ENCODE measurements at regions not wholly inside any gene's neighbourhood (a gene's known extent, or its start where the extent isn't known, plus 50 kb on each side); places are given as distances from the start of the nearest gene placed in this dataset.

GRCh38 chr14:30077946-30078345 is 150.3 kb upstream of the PRKD1 start:
- DNase-seq, result no peak

DNA sequence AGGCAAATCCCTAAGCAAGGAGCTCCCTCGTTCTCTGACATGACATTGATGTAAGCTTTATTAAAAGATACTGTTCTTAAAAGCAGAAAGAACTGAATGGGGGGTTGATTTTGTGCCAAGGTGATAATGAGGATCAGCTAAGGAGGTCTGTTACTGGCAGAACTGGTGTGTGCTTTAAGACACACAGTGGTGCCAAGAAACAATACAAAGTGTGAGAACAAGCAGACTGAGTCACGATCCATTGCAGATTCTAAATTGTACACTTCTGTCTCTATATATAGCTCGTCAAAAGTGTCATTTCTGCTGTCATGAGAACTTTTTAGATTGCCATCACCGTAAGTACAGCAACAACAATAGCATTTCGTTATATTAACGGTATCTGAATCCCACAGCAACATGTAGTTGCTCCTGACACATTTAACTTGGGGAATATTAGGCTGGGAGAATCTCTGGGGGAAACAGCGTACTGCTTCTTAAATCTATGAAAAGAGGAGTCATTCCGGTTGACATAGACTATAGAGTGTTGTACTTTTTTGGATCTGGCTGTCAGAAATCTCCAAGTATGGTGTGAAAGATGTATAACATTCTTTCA is 151.3 kb upstream of the PRKD1 start:
- no peak for DNase-seq

GRCh38 chr14:30082486-30082885 is 154.8 kb upstream of the PRKD1 start:
- DNase-seq, result no peak

DNA sequence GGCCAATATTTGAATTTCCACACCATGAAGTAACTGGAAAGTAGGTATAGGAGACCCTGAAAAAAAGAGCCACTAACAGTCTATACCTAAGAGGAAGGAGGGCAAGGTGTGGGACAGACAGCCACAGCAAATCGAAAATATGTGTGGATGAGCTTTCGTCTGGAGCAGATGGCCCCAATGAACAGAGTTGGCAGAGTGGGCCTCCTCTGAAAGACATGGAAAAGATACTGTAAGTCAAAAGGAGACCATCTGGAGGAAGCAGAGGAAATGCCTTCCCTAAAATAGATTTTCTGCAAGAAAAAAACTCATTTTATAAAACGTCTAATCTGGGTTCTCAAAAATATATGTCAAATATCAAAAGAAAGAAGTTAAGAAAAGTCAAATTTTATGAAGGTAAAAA is 157.2 kb upstream of the PRKD1 start:
- no peak for DNase-seq

DNA sequence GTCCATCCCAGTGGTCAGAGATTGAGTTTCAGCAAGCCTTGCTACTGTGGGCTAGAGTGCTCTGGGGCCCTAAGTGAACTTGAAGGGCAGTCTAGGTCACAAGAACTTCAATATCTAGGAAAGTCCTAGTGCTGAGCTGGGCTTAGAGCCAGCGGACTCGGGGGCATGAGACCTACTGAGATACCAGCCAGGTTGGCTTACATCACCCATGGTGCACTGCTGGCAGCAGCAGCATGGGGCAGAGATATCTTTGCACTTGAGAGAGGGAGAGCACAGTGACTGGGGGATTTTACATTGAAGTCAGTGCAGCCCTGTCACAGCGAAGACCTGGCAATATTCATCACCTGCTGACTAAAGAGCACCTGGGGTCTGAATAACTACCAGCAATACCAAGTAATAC is 158.3 kb upstream of the PRKD1 start:
- DNase-seq, result no peak

DNA sequence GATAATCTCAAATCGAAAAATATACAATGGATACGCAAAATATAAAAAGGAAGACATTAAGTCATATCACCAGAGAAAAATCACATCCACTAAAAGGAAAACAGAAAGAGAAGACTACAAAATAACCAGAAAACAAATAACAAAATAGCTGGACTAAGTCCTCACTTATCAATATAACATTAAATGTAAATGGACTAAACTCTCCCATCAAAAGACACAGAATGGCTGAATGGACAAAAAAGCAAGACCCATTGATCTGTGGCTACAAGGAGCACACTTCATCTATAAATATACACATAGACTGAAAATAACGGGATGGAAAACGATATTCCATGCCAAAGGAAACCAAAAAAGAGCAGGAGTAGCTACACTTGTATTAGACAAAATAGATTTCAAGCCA is 161.0 kb upstream of the PRKD1 start:
- no peak for DNase-seq

- DNase-seq, result no peak
Observed at GRCh38 chr14:30108975-30109700, 181.5 kb upstream of the PRKD1 start.

- no peak for DNase-seq
Observed at GRCh38 chr14:30114051-30114450, 186.4 kb upstream of the PRKD1 start.

DNA sequence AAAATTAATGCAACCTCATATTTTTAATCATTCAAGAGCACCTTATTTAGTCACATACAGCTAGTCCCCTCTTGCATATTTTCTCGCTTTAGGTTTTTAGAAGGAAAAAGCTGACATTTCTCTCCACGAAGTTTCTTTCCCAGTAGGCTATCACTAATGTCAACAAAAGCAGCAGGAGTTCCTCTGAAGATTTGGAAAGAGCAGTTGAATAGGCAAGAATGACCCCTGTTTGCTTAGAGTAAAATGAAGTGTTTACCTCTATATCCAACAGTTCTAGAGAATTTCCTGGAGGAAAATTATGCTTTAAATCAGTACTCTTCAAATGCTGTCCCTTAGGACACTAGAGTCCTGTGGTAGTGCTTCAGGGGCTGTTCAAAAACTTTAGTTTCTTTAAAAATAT is 188.1 kb upstream of the PRKD1 start:
- no peak for DNase-seq

DNA sequence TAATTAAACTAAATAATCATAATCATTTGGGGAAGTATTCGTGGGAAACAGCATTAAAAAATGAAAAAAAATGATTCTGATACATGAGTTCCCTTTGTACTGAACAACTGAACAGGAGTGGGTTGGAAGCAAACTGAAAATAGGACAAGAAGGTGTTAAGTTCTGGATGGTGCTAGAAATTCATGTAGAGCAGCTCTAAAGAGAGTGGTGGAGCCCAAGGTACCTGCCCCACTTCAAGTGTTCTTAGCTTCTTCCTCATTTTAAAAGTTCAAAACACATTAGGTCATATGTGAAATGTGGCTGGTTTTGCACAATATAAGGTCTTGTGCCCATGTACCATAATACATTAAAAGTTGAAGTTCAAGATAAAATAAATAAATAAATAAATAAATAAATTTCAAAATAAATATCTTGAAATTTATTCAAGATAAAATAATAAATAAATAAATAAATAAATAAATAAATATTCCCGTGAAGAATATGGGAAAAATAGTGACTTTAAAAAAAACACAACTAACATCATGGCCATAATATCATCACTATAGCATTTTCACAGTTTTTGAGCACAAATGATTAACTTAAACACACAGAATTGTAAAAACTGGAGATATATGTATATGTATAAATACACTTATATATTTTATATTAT is 191.5 kb upstream of the PRKD1 start:
- DNase-seq, result no peak

GRCh38 chr14:30125322-30125979 is 197.8 kb upstream of the PRKD1 start:
- no peak for DNase-seq

DNA sequence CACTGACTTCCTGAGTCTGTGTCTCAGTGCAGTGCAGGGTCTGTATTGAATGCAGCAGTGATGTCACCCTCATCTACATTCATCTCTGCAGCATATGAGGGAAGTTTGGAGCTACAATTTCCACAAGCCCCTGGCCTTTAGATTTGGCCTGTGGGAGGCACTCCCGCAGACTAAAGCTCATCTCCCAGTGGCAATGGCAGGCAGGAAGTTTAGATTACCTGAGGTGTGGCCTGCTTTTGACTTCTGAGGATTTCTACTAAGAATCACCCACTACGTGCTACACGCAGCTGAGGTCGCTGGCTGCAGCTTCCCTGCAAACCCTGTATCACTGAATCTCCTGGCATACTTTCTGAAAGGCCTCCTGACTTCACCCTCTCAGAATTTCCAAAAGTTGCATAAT is 202.2 kb upstream of the PRKD1 start:
- no peak for DNase-seq

DNA sequence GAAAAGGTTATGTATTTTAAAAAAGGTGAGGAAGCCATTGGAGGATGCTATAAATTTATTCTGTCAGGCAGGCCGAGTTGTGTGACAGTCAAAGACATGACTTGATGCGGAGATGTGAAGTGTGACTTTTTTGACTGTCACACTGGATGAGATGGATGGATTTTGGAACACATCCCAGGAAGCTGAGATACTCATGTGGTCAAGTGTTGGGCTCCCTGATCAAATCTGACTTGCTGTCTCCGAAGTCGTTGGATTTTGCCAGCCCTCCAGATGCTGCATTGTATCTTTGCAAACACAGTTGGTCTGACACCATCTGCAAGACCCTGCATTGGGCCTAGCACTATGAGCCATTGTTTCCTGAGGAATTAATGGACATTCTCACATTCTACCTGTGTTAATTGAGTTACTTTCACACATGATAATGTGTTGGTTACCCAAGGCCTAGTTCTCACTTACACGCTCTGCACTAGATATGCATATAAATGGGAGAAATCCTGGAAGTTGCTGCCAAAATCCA is 204.0 kb upstream of the PRKD1 start:
- no peak for DNase-seq

DNA sequence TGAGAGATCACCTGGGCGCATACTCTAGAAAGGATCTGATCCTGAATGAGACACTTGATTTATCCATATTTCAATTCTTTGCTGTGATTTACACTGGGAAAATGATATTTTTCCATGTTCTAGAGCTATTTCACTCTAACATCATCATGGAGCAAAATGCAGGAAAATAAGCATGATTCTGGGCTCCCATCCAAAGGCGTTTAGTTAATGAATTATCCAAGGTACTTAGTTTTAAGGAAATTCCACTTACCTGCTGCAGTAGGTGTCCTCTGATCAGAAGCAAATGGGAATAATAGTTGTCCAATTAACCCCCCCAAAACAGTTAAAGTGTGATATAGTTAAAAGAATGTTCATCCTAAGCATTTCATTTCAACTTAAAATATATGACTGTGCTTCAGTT is 204.5 kb upstream of the PRKD1 start:
- no peak for DNase-seq

DNA sequence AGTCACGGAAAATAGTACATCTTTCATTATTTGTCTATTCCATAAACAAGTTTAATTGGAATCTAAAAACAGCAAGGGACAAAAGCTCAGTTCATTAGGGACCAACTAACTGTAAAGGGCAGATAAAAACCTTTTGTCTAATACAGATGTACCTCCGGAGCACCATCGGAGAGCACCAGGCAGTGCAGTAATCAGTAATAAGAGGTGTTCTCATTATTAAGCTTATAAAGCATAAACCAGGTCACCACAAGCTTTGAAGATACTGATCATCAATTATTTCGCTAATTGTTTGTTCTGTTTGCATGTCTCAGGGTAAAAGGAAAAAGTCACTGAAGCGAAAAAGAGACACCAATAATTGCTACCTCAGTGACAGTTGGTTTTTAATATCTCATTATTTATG is 207.3 kb upstream of the PRKD1 start:
- DNase-seq, result no peak

DNA sequence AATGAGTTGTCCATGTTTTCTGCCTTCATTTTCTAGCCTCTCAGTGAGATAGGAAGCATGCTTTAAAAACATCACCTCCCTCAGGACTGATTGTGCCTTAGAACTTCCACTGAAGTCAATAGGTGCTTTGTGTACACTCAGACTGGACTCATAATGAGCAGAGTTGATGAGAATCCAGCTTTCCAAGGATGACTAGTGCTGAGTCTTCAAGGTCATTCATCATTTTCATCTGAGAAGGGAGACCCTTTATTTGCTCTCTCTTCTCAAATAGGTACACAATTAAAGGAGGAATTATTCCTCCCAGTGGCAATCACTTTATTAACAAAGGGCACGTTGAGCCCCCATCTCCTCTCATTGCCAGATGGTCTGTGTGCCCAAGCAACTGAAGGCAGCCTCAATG is 210.9 kb upstream of the PRKD1 start:
- DNase-seq, result no peak

DNA sequence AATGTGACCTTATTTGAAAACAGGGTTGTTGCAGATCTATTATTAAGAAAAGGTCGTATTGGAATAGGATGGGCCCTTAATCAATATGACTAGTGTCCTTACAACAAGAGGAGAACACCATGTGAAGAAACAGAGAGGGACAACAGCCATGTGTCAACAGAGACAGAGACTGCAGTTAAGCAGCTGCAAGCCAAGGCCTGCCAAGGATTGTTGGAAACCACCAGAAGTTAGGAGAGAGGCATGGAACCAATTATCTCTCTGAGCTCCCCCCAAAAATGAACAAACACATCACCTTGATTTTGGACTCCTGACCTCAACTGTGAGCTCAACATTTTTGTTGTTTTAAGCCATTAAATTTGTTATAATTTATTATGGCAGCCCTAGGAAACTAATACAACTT is 214.6 kb upstream of the PRKD1 start:
- DNase-seq, result no peak

GRCh38 chr14:30143627-30144026 is 216.0 kb upstream of the PRKD1 start:
- DNase-seq, result no peak

- no peak for DNase-seq
Observed at GRCh38 chr14:30153717-30154116, 226.1 kb upstream of the PRKD1 start.

GRCh38 chr14:30156571-30156970 is 228.9 kb upstream of the PRKD1 start:
- no peak for DNase-seq

DNA sequence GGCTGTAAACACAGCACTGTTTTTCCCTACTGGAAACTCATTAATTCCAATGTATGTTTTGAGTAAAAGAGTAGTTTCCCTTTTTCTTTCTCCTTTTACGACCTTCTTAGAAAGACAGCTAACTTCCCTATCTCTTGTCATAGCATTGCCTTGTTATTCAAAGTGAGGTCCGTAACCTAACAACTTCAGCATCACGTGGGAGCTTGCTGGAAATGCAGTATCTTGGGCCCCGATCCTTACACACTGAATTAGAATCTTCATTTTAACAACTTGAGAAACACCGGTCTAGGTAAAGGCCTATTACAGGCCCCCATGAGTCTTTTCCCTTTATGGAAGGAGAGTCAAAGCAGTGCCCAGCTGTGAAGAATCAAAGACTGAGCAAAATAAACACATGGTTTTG is 230.7 kb upstream of the PRKD1 start:
- DNase-seq, result no peak

- no peak for DNase-seq
Observed at GRCh38 chr14:30159374-30159773, 231.7 kb upstream of the PRKD1 start.

GRCh38 chr14:30160608-30161007 is 233.0 kb upstream of the PRKD1 start:
- DNase-seq, result no peak

- no peak for DNase-seq
Observed at GRCh38 chr14:30162066-30162465, 234.4 kb upstream of the PRKD1 start.

Data from activated CD4-positive, alpha-beta T cell treated with anti-CD3 and anti-CD28 coated beads, Interleukin-2, amount 50 U/mL, for 1 hour (primary cell).